ENCODE measurements at regions not wholly inside any gene's neighbourhood (a gene's known extent, or its start where the extent isn't known, plus 50 kb on each side); places are given as distances from the start of the nearest gene placed in this dataset.

DNA sequence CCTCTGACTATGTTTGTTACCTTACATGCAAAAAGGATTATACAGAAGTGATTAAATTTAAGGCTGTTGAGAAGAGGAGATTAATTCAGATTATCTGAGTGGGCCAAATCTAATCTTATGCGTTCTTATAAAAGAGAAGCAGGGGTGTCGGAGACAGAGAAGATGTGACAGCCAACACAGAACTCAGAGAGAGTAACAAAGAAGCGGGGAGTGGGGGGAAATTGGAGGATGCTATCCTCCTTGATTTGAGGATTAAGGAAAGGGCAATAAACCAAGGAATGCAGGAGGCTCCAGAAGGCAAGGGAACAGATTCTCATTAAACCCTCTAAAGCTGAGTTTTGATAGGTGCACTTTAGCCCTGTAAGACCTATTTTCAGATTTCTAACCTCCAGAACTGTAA, 291.3 kb upstream of the REG3G start:
- WGBS (ENCODE audit: extremely low coverage, insufficient read length, low lambda C conversion rate) = no CpG with 5 or more reads among the region's 3 CpGs

More for the DNA sequence above, 291.3 kb upstream of the REG3G start:
- Mint-ChIP-seq H3K36me3 (ENCODE audit: insufficient read depth in 1 of 3, low read depth in 3 of 3) (no peaks in the 10 kb centered on the region), H3K4me1 (no peaks in the 10 kb centered on the region), H3K9me3 (no peaks in the 10 kb centered on the region), H3K4me3 (no peak overlapping the region), H3K27me3 (ENCODE audit: low read depth) (peaks cover 4% of the 10 kb centered on the region; the same call in 1 of the 2 replicates), H3K27ac (no peak overlapping the region)
- H2BK12ac ChIP-seq (ENCODE audit: insufficient read length, low read depth, low read length) = no peak overlapping the region
- no peak overlapping the region for H3K14ac ChIP-seq (ENCODE audit: insufficient read depth, low read length)
- no peak overlapping the region for H2BK20ac ChIP-seq (ENCODE audit: low read depth, low read length, poor library complexity, severe bottlenecking)
- TF ChIP-seq, protein P1, sequence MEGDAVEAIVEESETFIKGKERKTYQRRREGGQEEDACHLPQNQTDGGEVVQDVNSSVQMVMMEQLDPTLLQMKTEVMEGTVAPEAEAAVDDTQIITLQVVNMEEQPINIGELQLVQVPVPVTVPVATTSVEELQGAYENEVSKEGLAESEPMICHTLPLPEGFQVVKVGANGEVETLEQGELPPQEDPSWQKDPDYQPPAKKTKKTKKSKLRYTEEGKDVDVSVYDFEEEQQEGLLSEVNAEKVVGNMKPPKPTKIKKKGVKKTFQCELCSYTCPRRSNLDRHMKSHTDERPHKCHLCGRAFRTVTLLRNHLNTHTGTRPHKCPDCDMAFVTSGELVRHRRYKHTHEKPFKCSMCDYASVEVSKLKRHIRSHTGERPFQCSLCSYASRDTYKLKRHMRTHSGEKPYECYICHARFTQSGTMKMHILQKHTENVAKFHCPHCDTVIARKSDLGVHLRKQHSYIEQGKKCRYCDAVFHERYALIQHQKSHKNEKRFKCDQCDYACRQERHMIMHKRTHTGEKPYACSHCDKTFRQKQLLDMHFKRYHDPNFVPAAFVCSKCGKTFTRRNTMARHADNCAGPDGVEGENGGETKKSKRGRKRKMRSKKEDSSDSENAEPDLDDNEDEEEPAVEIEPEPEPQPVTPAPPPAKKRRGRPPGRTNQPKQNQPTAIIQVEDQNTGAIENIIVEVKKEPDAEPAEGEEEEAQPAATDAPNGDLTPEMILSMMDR (conservative IDR thresholded peaks at IDR 0.05) = no peak
- H3K9me3 ChIP-seq (ENCODE audit: control insufficient read depth, low read depth, low read length) = no peaks in the 10 kb centered on the region
- no peak overlapping the region for H3K27ac ChIP-seq (ENCODE audit: insufficient read length, low read depth, low read length)
- H3K79me2 ChIP-seq (ENCODE audit: insufficient read depth, low read length) = no peaks in the 10 kb centered on the region
- H2BK15ac ChIP-seq (ENCODE audit: low read depth, low read length) = no peak overlapping the region
- no peak for DNase-seq
- no peak overlapping the region for H2AFZ ChIP-seq (ENCODE audit: low read length)
- no peaks in the 10 kb centered on the region for H3K4me1 ChIP-seq (ENCODE audit: insufficient read depth, low read length)
- no peak overlapping the region for H2AK5ac ChIP-seq (ENCODE audit: insufficient read length, low read length)
- H3K79me1 ChIP-seq (ENCODE audit: insufficient read depth, low read depth, low read length, poor library complexity, severe bottlenecking) = no peaks in the 10 kb centered on the region
- no peak overlapping the region for H3K4ac ChIP-seq (ENCODE audit: low read depth, low read length)
- H3K4me2 ChIP-seq (ENCODE audit: insufficient read depth, insufficient read length, low read length) = no peak overlapping the region
- no peak overlapping the region for H3K18ac ChIP-seq (ENCODE audit: insufficient read length, low read depth, low read length)
- no peak overlapping the region for H3T11ph ChIP-seq (ENCODE audit: low read length)
- H3K56ac ChIP-seq (ENCODE audit: insufficient read length, low read depth, low read length) = no peak overlapping the region
- H3K23ac ChIP-seq (ENCODE audit: insufficient read length, low read depth, low read length) = no peak overlapping the region
- H4K20me1 ChIP-seq (ENCODE audit: control insufficient read depth, insufficient read depth, insufficient read length) = no peaks in the 10 kb centered on the region
- no peak overlapping the region for H4K91ac ChIP-seq (ENCODE audit: insufficient read length, low read depth, low read length)
- no peaks in the 10 kb centered on the region for H3K27me3 ChIP-seq (ENCODE audit: insufficient read depth, low read length)
- no peak overlapping the region for H4K5ac ChIP-seq (ENCODE audit: insufficient read length, low read depth, low read length)
- no peaks in the 10 kb centered on the region for H3K23me2 ChIP-seq (ENCODE audit: insufficient read length, low read depth, low read length, poor library complexity, severe bottlenecking)
- no peak overlapping the region for H2BK120ac ChIP-seq (ENCODE audit: low read depth, low read length, poor library complexity, severe bottlenecking)
- no peak overlapping the region for H2BK5ac ChIP-seq (ENCODE audit: insufficient read length, low read length)
- no peak overlapping the region for H4K8ac ChIP-seq (replicated peaks; ENCODE audit: insufficient read length, low read depth, low read length)
- no peak overlapping the region for H3K9ac ChIP-seq (ENCODE audit: extremely low read depth, insufficient read length, low read length)

Data from H9 (cell line).